RWPE1 (cell line): ENCODE measurements at regions not wholly inside any gene's neighbourhood (a gene's known extent, or its start where the extent isn't known, plus 50 kb on each side); places are given as distances from the start of the nearest gene placed in this dataset.

Experiments
- CTCF ChIA-PET: fragments of 350-600 bp; sonication (Branson Sonifier 250); formaldehyde crosslinking; extraction: SDS; loops from one replicate; lab custom pipeline; 2021; lab: Yijun Ruan, JAX
- POLR2A ChIA-PET: fragments of 400-600 bp; formaldehyde crosslinking; extraction: SDS; loops from one replicate; lab custom pipeline; 2020; ENCODE audit warnings: antibody characterized with exemption; ENCODE audit not compliant: low non-redundant PET; lab: Yijun Ruan, JAX
- DNase-seq: peaks from one replicate; pipeline ENCODE4 v3.0.0; 2012; ENCODE audit warnings: low spot score
- H3K27ac ChIP-seq: fragments of 450-650 bp; 2 replicates; pipeline ENCODE4 v1.5.1; 2017
- TF ChIP-seq, protein P1 (sequence below): fragments of 450-650 bp; conservative IDR thresholded peaks from 2 replicates; pipeline ENCODE4 v1.5.1; 2017; ENCODE audit warnings: low read depth, mild to moderate bottlenecking

DNA sequence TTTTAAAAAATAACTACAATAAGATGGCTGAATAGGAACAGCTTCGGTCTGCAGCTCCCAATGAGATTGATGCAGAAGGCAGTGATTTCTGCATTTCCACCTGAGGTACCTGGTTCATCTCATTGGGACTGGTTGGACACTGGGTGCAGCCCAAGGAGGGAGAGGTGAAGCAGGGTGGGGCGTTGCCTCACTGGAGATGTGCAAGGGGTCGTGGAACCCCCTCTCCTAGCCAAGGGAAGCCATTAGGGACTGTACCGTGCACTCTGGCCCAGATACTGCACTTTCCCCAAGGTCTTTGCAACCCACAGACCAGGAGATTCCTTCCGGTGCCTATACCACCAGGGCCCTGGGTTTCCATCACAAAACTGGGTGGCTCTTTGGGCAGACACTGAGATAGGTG is 640.1 kb downstream of the IQCM start:
- CTCF ChIA-PET = no interaction called here
- no peak overlapping the region for H3K27ac ChIP-seq
- DNase-seq = no peak
- POLR2A ChIA-PET = no interaction called here
- TF ChIP-seq, protein P1, sequence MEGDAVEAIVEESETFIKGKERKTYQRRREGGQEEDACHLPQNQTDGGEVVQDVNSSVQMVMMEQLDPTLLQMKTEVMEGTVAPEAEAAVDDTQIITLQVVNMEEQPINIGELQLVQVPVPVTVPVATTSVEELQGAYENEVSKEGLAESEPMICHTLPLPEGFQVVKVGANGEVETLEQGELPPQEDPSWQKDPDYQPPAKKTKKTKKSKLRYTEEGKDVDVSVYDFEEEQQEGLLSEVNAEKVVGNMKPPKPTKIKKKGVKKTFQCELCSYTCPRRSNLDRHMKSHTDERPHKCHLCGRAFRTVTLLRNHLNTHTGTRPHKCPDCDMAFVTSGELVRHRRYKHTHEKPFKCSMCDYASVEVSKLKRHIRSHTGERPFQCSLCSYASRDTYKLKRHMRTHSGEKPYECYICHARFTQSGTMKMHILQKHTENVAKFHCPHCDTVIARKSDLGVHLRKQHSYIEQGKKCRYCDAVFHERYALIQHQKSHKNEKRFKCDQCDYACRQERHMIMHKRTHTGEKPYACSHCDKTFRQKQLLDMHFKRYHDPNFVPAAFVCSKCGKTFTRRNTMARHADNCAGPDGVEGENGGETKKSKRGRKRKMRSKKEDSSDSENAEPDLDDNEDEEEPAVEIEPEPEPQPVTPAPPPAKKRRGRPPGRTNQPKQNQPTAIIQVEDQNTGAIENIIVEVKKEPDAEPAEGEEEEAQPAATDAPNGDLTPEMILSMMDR = no peak

DNA sequence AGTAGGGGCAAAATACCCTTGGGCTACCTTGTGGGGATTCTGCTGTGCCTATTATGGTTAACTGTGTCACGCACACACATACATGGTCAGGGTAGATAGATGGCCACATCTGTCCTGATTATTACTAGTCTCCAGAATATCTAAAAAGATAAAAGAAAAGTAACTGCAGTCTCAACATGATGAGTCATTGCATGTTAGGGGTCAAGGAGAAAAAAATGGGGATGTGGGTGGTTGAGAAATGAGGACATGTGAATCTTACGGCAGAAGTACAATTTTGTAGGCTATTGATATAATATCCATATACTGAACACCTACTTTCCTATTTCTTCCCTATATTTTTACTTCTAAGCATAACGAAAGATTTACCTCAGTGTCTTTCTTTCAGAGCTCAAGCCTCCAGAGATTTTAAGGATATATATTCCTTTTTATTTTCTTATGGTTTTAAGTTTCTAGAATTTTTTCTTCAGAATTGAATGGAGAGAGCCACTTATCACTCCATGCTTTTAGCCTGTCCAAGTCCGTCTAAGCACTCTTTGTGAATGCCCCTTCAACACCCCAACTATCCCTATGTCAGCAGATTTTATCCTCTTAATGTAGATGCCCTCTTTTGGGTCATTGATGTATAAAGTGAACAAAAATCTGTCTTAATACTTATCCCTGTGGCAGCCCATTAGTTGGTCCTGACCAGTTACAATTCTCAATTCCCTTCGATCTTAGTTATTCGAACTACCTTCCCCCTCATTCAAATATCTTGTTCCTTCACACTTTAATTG is 642.2 kb downstream of the IQCM start:
- ChIA-PET POLR2A (no interaction called here), CTCF (no interaction called here)
- no peak for DNase-seq
- no peak overlapping the region for H3K27ac ChIP-seq
- TF ChIP-seq, protein P1 = no peak

DNA sequence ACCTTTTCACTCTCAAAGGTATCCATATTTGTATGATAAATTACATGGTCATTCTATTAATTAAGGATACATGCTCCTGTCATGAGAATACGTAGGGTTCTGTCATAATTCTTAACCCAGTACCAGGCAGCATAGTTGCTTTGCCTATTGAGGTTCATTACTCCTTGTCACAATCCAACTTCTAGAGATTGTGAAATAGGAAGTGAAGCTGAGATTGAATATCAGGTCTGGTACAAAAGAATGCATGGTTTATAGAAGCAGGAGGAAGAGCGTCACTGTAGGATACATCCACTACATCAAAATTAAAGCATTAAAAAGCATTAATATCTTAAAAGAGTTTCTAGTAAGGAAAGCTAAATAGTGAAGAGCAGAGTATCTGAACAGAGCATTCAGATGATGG is 647.0 kb downstream of the IQCM start:
- ChIA-PET CTCF (no interaction called here), POLR2A (no interaction called here)
- H3K27ac ChIP-seq = no peak overlapping the region
- DNase-seq = no peak
- TF ChIP-seq, protein P1 = no peak

DNA sequence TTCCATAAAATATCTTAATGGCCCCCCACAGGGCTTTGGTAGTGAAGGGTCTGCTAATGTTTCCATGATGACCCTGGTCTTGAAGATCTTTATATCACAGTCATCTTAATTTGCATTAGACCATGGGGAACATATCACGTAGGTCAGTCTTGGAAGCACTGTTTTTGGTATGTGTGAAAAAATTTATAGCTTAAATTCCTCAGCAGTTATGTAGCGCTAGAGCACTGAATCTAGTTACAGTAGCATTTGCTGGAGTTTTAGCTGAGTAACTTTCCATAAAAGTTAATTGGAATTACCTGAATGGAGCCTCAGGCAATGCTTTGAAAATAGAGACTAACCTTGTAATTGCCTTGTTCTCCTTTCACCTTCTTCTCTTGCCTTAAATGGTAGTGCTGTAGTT is 648.8 kb downstream of the IQCM start:
- TF ChIP-seq, protein P1 = no peak
- CTCF ChIA-PET = no interaction called here
- DNase-seq = no peak

DNA sequence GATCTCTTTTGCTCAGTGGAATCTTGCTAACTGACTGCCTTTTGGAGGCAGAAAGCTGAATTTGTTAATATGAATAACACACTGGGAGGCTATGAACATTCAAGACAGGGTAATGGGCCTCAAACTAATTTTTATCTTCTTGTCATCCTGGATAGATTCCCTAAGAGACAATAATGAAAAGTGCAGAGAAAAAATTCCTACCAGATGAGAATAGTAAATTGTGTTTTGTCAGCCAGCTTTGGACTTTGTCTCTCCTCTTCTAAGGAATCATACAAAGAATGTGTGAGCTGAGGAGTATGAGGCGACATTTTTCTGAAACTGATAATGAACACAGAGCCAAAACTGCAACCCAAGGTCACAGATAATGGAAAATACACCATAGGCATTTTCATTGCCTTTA is 649.3 kb downstream of the IQCM start:
- DNase-seq = no peak
- TF ChIP-seq, protein P1 = no peak
- ChIA-PET CTCF (no interaction called here), POLR2A (no interaction called here)
- no peak overlapping the region for H3K27ac ChIP-seq

More for the DNA sequence above, 648.8 kb downstream of the IQCM start:
- POLR2A ChIA-PET = no interaction called here
- H3K27ac ChIP-seq = no peak overlapping the region

DNA sequence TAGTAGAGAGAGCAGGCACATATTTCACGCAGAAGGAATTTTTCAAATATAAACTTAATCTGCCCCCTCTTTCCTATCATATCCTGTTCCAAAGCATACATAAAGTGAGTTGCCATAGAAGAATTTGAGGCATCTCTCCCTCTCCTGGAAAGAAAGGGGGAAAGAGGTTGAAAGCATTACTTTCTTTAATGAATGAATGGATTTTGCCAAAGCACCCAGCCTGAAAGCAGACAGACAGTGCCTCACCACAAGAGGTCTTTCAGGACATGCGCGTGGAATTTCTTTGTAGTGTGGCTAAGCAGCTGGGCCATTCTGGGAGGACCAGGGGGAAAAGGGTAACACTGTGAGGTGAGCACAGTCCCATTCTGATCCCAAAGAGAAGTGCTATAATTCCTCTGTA is 651.4 kb downstream of the IQCM start:
- no peak overlapping the region for H3K27ac ChIP-seq
- no peak for DNase-seq
- ChIA-PET CTCF (no interaction called here), POLR2A (no interaction called here)
- TF ChIP-seq, protein P1 = no peak
